GM23338 (cell line): ENCODE measurements at regions not wholly inside any gene's neighbourhood (a gene's known extent, or its start where the extent isn't known, plus 50 kb on each side); places are given as distances from the start of the nearest gene placed in this dataset.

Source experiments
- ATAC-seq: fragments of 200-7000 bp; cut with Tn5 transposase; 3 replicates; pipeline ENCODE4 v1.9.1; 2020
- DNase-seq: peaks from one replicate; pipeline ENCODE4 v3.0.0-alpha.2; 2015; ENCODE audit warnings: low spot score
- H2AFZ ChIP-seq: fragments of 200-600 bp; sonication (generic); 2 replicates; pipeline ENCODE4 v1.8.0; 2016; ENCODE audit warnings: antibody characterized with exemption, mild to moderate bottlenecking, moderate library complexity
- H3F3A ChIP-seq: fragments of 200-600 bp; sonication (generic); replicated peaks from 2 replicates; pipeline ENCODE4 v1.8.0; 2017; ENCODE audit warnings: antibody characterized with exemption, mixed run types, low read depth
- H3K27ac ChIP-seq: fragments of 200-600 bp; sonication (generic); 2 replicates; pipeline ENCODE4 v1.6.1; 2016; ENCODE audit warnings: low read depth
- H3K27me3 ChIP-seq: fragments of 200-600 bp; sonication (generic); 2 replicates; pipeline ENCODE4 v1.8.0; 2016; ENCODE audit warnings: mild to moderate bottlenecking, mixed run types, moderate library complexity; ENCODE audit not compliant: insufficient read depth
- H3K36me3 ChIP-seq: fragments of 200-600 bp; sonication (generic); 2 replicates; pipeline ENCODE4 v1.8.0; 2016; ENCODE audit warnings: mild to moderate bottlenecking; ENCODE audit not compliant: insufficient read depth
- H3K4me1 ChIP-seq: fragments of 200-600 bp; sonication (generic); 2 replicates; pipeline ENCODE4 v1.8.0; 2016; ENCODE audit warnings: mild to moderate bottlenecking, moderate library complexity; ENCODE audit not compliant: insufficient read depth
- H3K4me2 ChIP-seq: fragments of 200-600 bp; sonication (generic); 2 replicates; pipeline ENCODE4 v1.7.1; 2017; ENCODE audit warnings: mixed run types
- H3K4me3 ChIP-seq: fragments of 200-600 bp; sonication (generic); 2 replicates; pipeline ENCODE4 v1.6.1; 2016; ENCODE audit warnings: mixed run types
- H3K79me2 ChIP-seq: fragments of 200-600 bp; sonication (generic); replicated peaks from 2 replicates; pipeline ENCODE4 v1.8.0; 2017; ENCODE audit warnings: mild to moderate bottlenecking; ENCODE audit not compliant: insufficient read depth
- H3K9me2 ChIP-seq: fragments of 200-600 bp; sonication (generic); 2 replicates; pipeline ENCODE4 v1.8.0; 2017; ENCODE audit not compliant: insufficient read depth
- H4K20me1 ChIP-seq: fragments of 200-600 bp; sonication (generic); replicated peaks from 2 replicates; pipeline ENCODE4 v1.8.0; 2017; ENCODE audit warnings: mild to moderate bottlenecking; ENCODE audit not compliant: insufficient read depth
- H3K27ac Mint-ChIP-seq: 2 replicates; pipeline ENCODE4 v1.8.0; 2020; ENCODE audit warnings: inconsistent platforms, mild to moderate bottlenecking, moderate library complexity, mixed read lengths
- H3K27me3 Mint-ChIP-seq: 3 replicates; pipeline ENCODE4 v1.8.0; 2022; ENCODE audit warnings: low read depth, mild to moderate bottlenecking, moderate library complexity, mixed read lengths, inconsistent platforms; ENCODE audit not compliant: insufficient read depth, poor library complexity
- H3K36me3 Mint-ChIP-seq: 3 replicates; pipeline ENCODE4 v1.8.0; 2021; ENCODE audit warnings: low read depth, mild to moderate bottlenecking, inconsistent platforms, moderate library complexity, mixed read lengths
- H3K4me1 Mint-ChIP-seq: 3 replicates; pipeline ENCODE4 v1.8.0; 2020; ENCODE audit warnings: mild to moderate bottlenecking, inconsistent platforms, mixed read lengths
- H3K4me3 Mint-ChIP-seq: 3 replicates; pipeline ENCODE4 v1.8.0; 2021; ENCODE audit warnings: moderate library complexity, mild to moderate bottlenecking, inconsistent platforms, mixed read lengths
- H3K9me3 Mint-ChIP-seq: 3 replicates; pipeline ENCODE4 v1.8.0; 2020; ENCODE audit warnings: moderate library complexity, mild to moderate bottlenecking, inconsistent platforms, mixed read lengths
- CREB1 ChIP-seq: fragments of 250-450 bp; sonication (Bioruptor Pico); IDR thresholded peaks from 2 replicates; pipeline ENCODE4 v1.5.0; 2020; ENCODE audit warnings: low read depth, mild to moderate bottlenecking, moderate library complexity
- CTCF ChIP-seq, 2 experiments: fragments of 200-600 bp in 1 of 2; sonication (generic) in 1 of 2; conservative IDR thresholded peaks; 2 replicates each; pipeline versions ENCODE4 v1.5.1 to v1.6.1; 2016 to 2017; ENCODE audit warnings: antibody characterized with exemption in 2 of 2, low read depth in 2 of 2, mild to moderate bottlenecking in 2 of 2, moderate library complexity in 1 of 2
- ETS1 ChIP-seq: IDR thresholded peaks from 2 replicates; pipeline ENCODE4 v1.6.1; 2016; ENCODE audit warnings: antibody characterized with exemption
- EZH2 ChIP-seq: fragments of 200-600 bp; sonication (generic); IDR thresholded peaks from one replicate; pipeline ENCODE4 v1.8.0; 2017; ENCODE audit warnings: antibody characterized with exemption, mild to moderate bottlenecking, low read depth; ENCODE audit not compliant: unreplicated experiment
- EZH2phosphoT487 ChIP-seq: fragments of 200-600 bp; sonication (generic); IDR thresholded peaks from one replicate; pipeline ENCODE4 v1.8.1; 2018; ENCODE audit warnings: antibody characterized with exemption; ENCODE audit not compliant: unreplicated experiment
- JUNB ChIP-seq: IDR thresholded peaks from one replicate; pipeline ENCODE4 v1.6.1; 2016; ENCODE audit warnings: antibody characterized with exemption; ENCODE audit not compliant: unreplicated experiment
- NANOG ChIP-seq: IDR thresholded peaks from 2 replicates; pipeline ENCODE4 v1.6.1; 2016; ENCODE audit warnings: antibody characterized with exemption, borderline replicate concordance
- POLR2AphosphoS5 ChIP-seq: IDR thresholded peaks from 2 replicates; pipeline ENCODE4 v1.6.1; 2016; ENCODE audit warnings: antibody characterized with exemption, low read depth
- REST ChIP-seq: IDR thresholded peaks from one replicate; pipeline ENCODE4 v1.6.1; 2018; ENCODE audit warnings: antibody characterized with exemption; ENCODE audit not compliant: unreplicated experiment
- STAT1 ChIP-seq: IDR thresholded peaks from one replicate; pipeline ENCODE4 v1.6.1; 2016; ENCODE audit warnings: antibody characterized with exemption; ENCODE audit not compliant: unreplicated experiment
- ZNF114 ChIP-seq: fragments of 250-450 bp; sonication (Bioruptor Pico); IDR thresholded peaks from 2 replicates; pipeline ENCODE4 v1.5.0; 2020; ENCODE audit warnings: mild to moderate bottlenecking, moderate library complexity
- ZNF331 ChIP-seq: fragments of 250-450 bp; sonication (Bioruptor Pico); IDR thresholded peaks from 2 replicates; pipeline ENCODE4 v1.5.0; 2020; ENCODE audit warnings: low read depth, mild to moderate bottlenecking, moderate library complexity
- ZNF462 ChIP-seq: fragments of 250-450 bp; sonication (Bioruptor Pico); IDR thresholded peaks from 2 replicates; pipeline ENCODE4 v1.5.0; 2020; ENCODE audit warnings: mild to moderate bottlenecking, moderate library complexity

GRCh38 chr4:124839786-124840390 lies 127.4 kb upstream of the ANKRD50 start:
- Mint-ChIP-seq H3K36me3 (peaks cover 68% of the 10 kb centered on the region), H3K4me1 (no peaks in the 10 kb centered on the region), H3K9me3 (peaks cover 74% of the 10 kb centered on the region), H3K4me3 (no peak overlapping the region), H3K27me3 (no peaks in the 10 kb centered on the region), H3K27ac (no peak overlapping the region)
- no peak for ATAC-seq
- Histone ChIP-seq H3K27ac (no peak overlapping the region), H3K4me1 (no peaks in the 10 kb centered on the region), H3K79me2 (no peaks in the 10 kb centered on the region), H3K27me3 (no peaks in the 10 kb centered on the region), H3K4me3 (no peak overlapping the region), H3K9me2 (no peaks in the 10 kb centered on the region), H3F3A (no peaks in the 10 kb centered on the region), H4K20me1 (no peaks in the 10 kb centered on the region), H2AFZ (no peak overlapping the region), H3K36me3 (peaks cover 10% of the 10 kb centered on the region; the same call in 1 of the 2 replicates), H3K4me2 (no peak overlapping the region)
- peak; percentile 22 for DNase-seq
- TF ChIP-seq ZNF114: no peak
- no peak for TF ChIP-seq ETS1
- no peak for TF ChIP-seq STAT1
- TF ChIP-seq ZNF462 (CRISPR knock-in tag): no peak
- no peak for TF ChIP-seq EZH2
- no peak for TF ChIP-seq EZH2phosphoT487
- no peak for TF ChIP-seq POLR2AphosphoS5
- no peak for TF ChIP-seq CREB1
- no peak for TF ChIP-seq NANOG
- no peak for TF ChIP-seq JUNB
- TF ChIP-seq ZNF331 (CRISPR knock-in tag): no peak
- TF ChIP-seq REST: no peak
- TF ChIP-seq CTCF (conservative IDR thresholded peaks at IDR 0.05; ENCODE audit: low read depth in 2 of 2): no peak
